PC-9 (cell line): ENCODE measurements at regions not wholly inside any gene's neighbourhood (a gene's known extent, or its start where the extent isn't known, plus 50 kb on each side); places are given as distances from the start of the nearest gene placed in this dataset.

Experiments
- EZH2 ChIP-seq: fragments of 200-600 bp; sonication (generic); IDR thresholded peaks from 2 replicates; pipeline ENCODE4 v1.8.0; 2017; ENCODE audit warnings: antibody characterized with exemption, low read depth
- TF ChIP-seq, protein P1 (sequence below): fragments of 200-600 bp; sonication (generic); conservative IDR thresholded peaks from 2 replicates; pipeline ENCODE4 v1.6.1; 2017; ENCODE audit warnings: mixed run types, antibody characterized with exemption, mild to moderate bottlenecking, moderate library complexity

DNA sequence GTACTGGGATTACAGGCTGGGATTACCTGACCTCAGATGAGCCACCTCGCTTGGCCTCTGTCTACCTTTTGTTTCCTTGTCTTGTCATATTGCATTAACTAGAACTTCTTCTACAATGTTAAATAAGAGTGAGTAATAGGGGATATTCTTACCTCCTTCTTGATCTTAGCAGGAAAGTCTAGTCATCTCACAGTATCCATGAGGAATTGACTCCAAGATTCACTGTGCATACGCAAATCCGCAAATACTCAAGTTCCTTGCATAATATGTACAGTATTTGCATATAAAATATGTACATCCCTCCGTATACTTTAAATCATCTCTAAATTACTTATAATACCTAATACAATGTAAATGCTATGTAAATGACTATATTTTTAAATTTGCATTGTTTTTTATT is 78.3 kb downstream of the POLR1D start:
- TF ChIP-seq, protein P1, sequence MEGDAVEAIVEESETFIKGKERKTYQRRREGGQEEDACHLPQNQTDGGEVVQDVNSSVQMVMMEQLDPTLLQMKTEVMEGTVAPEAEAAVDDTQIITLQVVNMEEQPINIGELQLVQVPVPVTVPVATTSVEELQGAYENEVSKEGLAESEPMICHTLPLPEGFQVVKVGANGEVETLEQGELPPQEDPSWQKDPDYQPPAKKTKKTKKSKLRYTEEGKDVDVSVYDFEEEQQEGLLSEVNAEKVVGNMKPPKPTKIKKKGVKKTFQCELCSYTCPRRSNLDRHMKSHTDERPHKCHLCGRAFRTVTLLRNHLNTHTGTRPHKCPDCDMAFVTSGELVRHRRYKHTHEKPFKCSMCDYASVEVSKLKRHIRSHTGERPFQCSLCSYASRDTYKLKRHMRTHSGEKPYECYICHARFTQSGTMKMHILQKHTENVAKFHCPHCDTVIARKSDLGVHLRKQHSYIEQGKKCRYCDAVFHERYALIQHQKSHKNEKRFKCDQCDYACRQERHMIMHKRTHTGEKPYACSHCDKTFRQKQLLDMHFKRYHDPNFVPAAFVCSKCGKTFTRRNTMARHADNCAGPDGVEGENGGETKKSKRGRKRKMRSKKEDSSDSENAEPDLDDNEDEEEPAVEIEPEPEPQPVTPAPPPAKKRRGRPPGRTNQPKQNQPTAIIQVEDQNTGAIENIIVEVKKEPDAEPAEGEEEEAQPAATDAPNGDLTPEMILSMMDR: no peak
- TF ChIP-seq EZH2: no peak
